HG02588 (cell line): ENCODE measurements at regions not wholly inside any gene's neighbourhood (a gene's known extent, or its start where the extent isn't known, plus 50 kb on each side); places are given as distances from the start of the nearest gene placed in this dataset.

Experiments
- ATAC-seq: cut with Tn5 transposase; IDR thresholded peaks from one replicate; pipeline ENCODE4 v1.9.1; 2021; ENCODE audit warnings: mild to moderate bottlenecking, moderate library complexity; ENCODE audit not compliant: unreplicated experiment

GRCh38 chr3:131151-131888, 65.2 kb upstream of the CHL1 start:
- ATAC-seq = no peak

DNA sequence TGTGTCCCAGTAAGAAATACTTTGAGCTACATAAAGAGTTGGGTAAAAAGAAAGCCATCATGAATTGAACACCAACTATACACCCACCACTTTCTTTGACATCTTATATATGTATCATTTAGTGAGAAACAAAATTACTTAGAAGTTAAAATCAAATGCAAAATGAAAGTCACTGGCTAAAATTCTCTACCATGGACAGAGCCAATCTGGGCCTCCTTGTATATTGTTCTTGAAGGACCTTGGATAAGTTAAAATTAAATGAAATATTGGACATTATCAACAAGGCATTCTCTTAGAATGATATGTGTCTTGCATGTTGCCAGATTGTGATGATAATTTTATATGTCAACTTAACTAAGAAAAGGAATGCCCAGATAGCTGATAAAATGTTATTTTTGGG, 64.2 kb upstream of the CHL1 start:
- no peak for ATAC-seq

DNA sequence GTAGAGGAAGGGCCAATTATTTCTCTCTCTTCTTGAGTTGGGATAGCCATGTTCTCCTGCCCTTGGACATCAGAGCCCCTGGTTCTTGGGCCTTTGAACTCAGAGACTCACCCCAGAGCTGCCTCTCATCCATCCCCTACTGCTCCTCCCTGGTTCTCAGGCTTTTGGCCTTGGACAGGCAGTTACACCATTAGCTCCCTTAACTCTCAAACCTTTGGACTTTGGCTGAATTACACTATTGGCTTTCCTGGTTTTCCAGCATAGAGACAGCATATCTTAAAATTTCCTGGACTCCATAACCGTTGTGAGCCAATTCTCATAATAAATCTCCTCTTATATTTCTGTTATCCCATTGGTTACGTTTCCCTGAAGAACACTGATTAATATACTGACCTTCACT, 63.7 kb upstream of the CHL1 start:
- no peak for ATAC-seq

DNA sequence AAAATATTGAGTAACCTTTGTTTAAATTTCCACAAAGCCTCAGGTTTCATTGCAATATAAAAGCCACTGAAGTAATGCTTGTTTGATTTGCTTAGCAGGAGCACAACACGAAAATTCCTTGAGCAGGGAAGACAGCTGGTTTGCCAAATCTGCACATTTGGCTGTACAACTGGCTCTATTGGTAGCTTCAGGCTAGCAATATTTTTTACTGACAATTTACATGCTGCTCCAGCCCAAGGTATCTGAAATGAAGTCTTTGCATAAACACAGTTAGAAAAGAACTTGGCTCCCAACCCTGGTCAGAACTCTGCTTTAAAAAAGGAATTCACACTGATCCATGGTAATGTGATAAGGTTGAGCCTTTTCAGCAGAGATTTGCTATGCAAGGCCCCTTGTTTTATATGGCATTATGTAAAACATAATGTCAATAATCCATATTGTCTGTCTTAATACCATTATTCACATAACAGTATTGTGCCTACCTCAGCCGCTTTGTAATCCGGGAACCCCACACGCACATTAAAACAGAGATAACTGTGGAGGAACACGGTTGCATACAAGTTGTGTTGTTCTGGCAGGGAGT, 55.7 kb upstream of the CHL1 start:
- ATAC-seq = no peak
